Skeletal muscle tissue (tissue), 3 donors: ENCODE measurements at regions not wholly inside any gene's neighbourhood (a gene's known extent, or its start where the extent isn't known, plus 50 kb on each side); places are given as distances from the start of the nearest gene placed in this dataset.
"Not testable (repeated sequence)": the region's sequence is repeated elsewhere in the genome, so short reads cannot be mapped to it uniquely, and the experiment has no call there.

Source experiments
- H3K27ac ChIP-seq: one replicate; pipeline ENCODE4 v1.7.0; 2013; ENCODE audit warnings: mild to moderate bottlenecking, low read depth, low read length, inconsistent platforms
- H3K27me3 ChIP-seq, 3 donors: one replicate each; pipeline ENCODE4 v1.7.0; 2013; ENCODE audit warnings: low read length in 3 of 3; ENCODE audit not compliant: control insufficient read depth in 3 of 3, insufficient read depth in 3 of 3
- H3K36me3 ChIP-seq, 3 donors: one replicate each; pipeline ENCODE4 v1.7.0; 2013; ENCODE audit warnings: low read length in 3 of 3; ENCODE audit not compliant: control insufficient read depth in 3 of 3, insufficient read depth in 3 of 3
- H3K4me1 ChIP-seq, 3 donors: one replicate each; pipeline ENCODE4 v1.7.0; 2013; ENCODE audit warnings: low read length in 3 of 3, mild to moderate bottlenecking in 3 of 3; ENCODE audit not compliant: control insufficient read depth in 3 of 3, insufficient read depth in 3 of 3
- H3K4me3 ChIP-seq, 3 donors: one replicate each; pipeline ENCODE4 v1.7.0; 2013; ENCODE audit warnings: low read length in 3 of 3
- H3K9ac ChIP-seq, 3 donors: one replicate each; pipeline ENCODE4 v1.7.0; 2013; ENCODE audit warnings: low read length in 3 of 3, mild to moderate bottlenecking in 3 of 3, moderate library complexity in 2 of 3, low read depth in 1 of 3
- H3K9me3 ChIP-seq, 3 donors: one replicate each; pipeline ENCODE4 v1.7.0; 2013; ENCODE audit warnings: low read length in 3 of 3; ENCODE audit not compliant: control insufficient read depth in 3 of 3
- donor health status: Osteomylitis.

DNA sequence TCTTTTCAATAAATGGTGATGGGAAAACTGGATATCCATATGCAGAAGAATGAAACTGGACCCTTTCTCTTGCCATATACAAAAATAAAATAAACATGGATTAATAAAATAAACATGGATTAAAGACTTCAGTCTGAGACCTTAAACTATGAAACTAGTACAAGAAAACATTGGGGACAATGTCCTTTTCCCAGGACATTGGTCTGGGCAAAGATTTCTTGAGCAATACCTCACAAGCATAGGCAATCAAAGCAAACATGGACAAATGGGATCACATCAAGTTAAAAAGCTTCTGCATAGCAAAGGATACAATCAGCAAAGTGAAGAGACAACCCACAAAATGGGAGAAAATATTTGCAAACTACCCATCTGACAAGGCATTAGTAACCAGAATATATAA lies 108.5 kb downstream of the SOX3 start:
- not testable (repeated sequence) for H3K4me1 ChIP-seq, H3K9ac ChIP-seq, H3K27me3 ChIP-seq, H3K9me3 ChIP-seq, H3K36me3 ChIP-seq, H3K4me3 ChIP-seq, H3K27ac ChIP-seq

DNA sequence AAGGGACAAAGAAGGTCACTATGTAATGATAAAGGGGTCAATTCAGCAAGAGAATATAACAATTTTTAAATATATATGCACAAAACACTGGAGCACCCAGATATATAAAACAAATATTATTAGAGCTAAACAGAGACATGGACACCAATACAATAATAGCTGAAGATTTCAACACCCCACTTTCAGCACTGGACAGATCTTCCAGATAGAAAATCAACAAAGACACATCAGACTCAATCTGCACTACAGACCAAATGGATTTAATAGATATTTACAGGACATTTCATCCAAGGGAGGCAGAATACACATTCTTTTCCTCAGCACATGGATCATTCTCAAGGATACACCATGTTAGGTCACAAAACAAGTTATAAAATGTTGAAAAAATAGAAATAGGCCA lies 111.4 kb downstream of the SOX3 start:
- no peaks in the 10 kb centered on the region for H3K36me3 ChIP-seq
- no peak overlapping the region for H3K9ac ChIP-seq
- H3K4me3 ChIP-seq, result no peak overlapping the region
- no peaks in the 10 kb centered on the region for H3K4me1 ChIP-seq
- no peaks in the 10 kb centered on the region for H3K27me3 ChIP-seq
- no peak overlapping the region for H3K27ac ChIP-seq
- H3K9me3 ChIP-seq, result no peaks in the 10 kb centered on the region

DNA sequence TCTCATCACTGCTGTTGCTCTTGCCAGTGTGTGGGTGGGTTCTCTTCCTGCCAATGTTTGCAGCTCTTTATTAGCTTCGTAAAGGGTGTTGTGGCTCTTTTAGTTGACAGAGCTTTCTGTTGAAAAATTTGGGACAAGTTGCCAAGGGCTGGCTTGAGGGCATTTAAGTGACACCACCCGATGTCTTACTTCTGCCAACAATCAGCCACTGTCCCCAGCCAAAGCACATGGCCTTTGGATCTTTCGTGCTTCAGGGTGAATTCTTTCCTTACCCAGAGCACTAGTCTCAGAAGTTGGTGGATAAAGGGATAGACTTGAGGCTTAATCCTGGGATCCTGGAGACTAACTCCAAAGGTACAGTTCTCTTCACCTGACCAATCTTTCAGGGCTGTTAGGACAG lies 113.6 kb downstream of the SOX3 start:
- H3K4me1 ChIP-seq, result no peaks in the 10 kb centered on the region
- no peaks in the 10 kb centered on the region for H3K36me3 ChIP-seq
- H3K27ac ChIP-seq, result no peak overlapping the region
- H3K27me3 ChIP-seq, result no peaks in the 10 kb centered on the region
- H3K4me3 ChIP-seq, result no peak overlapping the region
- no peak overlapping the region for H3K9ac ChIP-seq
- no peaks in the 10 kb centered on the region for H3K9me3 ChIP-seq

DNA sequence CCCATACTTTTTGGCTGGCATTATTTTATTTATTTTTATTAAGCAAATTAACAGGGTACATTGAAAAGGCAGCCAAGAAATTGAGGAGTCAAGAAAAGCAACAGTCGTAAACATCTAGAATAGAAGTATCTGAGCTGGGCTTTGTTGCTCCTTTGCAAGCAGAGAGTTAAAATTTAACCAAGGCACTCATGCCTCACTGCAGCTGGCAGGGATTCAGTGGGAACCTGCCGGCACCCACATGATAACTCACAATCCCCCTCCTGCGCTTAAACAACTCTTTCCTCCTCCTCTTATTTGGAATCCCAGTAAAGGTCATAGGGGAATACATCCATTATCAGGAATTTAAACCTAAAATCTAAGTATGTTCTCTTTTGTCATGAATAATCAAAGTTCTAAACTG lies 115.5 kb downstream of the SOX3 start:
- Histone ChIP-seq H3K4me1 (no peaks in the 10 kb centered on the region), H3K27ac (no peak overlapping the region), H3K9me3 (no peaks in the 10 kb centered on the region), H3K4me3 (no peak overlapping the region), H3K36me3 (no peaks in the 10 kb centered on the region), H3K9ac (no peak overlapping the region), H3K27me3 (no peaks in the 10 kb centered on the region)

DNA sequence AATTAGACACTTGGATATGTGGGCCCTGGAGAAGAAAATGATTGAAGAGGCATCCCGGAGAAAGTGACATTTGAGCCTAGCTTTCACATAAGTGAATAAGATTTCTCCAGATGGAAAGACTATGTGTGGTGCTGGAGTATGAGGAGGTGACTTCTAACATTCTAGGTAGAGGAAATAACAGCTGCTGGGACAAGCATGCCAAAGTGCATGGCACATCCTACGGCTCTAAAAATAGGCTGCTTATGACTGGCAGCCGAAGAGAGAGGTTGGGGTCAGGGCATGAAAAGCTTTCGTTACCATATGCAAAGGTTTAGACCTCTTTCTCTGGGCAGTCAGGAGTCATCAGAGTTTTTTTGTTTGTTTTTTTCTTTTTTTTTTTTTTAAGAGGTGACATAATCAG lies 142.0 kb downstream of the SOX3 start:
- Histone ChIP-seq H3K9me3 (no peaks in the 10 kb centered on the region), H3K4me3 (no peak overlapping the region), H3K27ac (no peak overlapping the region), H3K4me1 (no peaks in the 10 kb centered on the region), H3K36me3 (no peaks in the 10 kb centered on the region), H3K9ac (no peak overlapping the region), H3K27me3 (no peaks in the 10 kb centered on the region)

DNA sequence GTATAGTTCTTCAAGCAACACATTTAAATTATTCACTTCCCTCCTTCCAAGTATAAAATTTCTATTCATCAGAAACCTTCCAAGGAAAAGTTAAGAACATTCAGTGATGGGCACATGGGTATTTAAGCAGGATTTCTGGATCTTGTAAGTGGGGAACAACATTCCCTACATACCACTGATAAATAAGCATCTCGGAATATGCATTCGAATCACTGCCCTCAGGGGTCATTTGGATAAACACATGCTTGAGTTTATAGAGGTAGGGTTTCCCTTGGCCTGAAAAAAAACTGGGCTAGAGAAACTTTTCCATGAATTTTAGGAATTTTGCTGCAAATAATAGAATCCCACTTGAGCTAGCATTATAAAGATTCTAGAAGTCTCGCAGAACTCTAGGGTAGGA lies 143.9 kb downstream of the SOX3 start:
- no peaks in the 10 kb centered on the region for H3K36me3 ChIP-seq
- no peak overlapping the region for H3K9ac ChIP-seq
- no peak overlapping the region for H3K4me3 ChIP-seq
- H3K27ac ChIP-seq, result no peak overlapping the region
- no peaks in the 10 kb centered on the region for H3K9me3 ChIP-seq
- H3K27me3 ChIP-seq, result no peaks in the 10 kb centered on the region
- H3K4me1 ChIP-seq, result peaks cover 0 to 1% (median 0%) of the 10 kb centered on the region in 3 donors

DNA sequence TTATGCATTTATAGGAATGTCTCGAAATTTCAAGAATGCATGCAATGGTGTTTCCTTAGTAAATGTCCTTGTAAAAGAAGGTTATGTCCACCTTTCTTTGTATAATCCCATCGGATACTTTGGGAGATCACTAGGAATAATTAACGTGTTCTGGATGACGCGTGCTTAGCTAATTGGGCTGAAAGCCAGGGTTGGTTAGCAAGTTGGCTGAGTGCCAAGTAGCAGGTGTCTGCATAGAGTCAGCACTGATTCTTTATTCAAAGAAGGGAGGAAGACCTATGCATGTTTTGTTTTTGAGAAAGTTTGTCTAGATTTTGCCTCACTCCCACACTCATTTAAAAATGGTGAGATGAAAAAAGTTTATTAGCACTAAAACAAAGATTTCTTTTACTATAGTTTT lies 144.6 kb downstream of the SOX3 start:
- no peak overlapping the region for H3K9ac ChIP-seq
- peaks cover 0 to 3% (median 0%) of the 10 kb centered on the region in 3 donors for H3K4me1 ChIP-seq
- H3K9me3 ChIP-seq, result no peaks in the 10 kb centered on the region
- no peak overlapping the region for H3K4me3 ChIP-seq
- H3K27me3 ChIP-seq, result no peaks in the 10 kb centered on the region
- H3K27ac ChIP-seq, result no peak overlapping the region
- H3K36me3 ChIP-seq, result no peaks in the 10 kb centered on the region

DNA sequence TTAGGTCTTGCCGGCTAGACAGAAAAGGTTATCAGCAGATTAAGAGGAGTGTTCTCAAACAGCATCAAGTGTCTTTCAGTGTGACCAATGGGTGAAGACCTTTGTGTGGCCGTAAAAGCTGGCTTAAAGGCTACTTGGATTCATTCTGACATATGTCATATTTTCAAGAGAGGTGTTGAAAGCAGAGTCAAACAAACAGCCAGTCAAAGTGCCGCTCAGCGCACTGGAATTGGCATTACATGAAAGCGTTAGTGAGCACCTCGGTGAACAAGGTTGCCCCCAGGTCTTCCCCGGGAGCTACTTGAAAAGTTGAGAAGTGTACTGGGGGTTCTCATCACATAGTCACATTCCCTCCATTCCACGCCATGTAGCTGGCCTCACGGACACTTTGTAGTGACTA lies 148.9 kb downstream of the SOX3 start:
- Histone ChIP-seq H3K9me3 (no peaks in the 10 kb centered on the region), H3K36me3 (no peaks in the 10 kb centered on the region)

DNA sequence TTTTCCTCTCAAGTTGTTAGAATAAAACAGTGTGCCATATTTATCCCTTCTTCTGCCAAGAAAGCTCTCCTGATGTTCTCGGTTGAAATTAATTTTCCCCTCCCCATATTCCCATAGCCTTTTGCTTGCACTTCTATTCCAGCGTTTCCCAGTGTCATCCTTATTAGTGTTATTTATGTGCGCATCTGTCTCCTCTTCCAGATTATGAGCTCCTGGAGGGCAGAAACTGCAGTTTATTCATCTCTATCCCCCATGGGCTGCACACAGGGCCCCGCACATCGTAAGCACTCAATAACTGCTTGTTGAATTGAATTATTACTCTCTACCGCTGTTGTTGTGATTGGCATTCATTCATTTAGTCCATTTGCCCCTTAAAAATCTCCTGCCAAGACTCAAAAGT lies 149.4 kb downstream of the SOX3 start:
- Histone ChIP-seq H3K36me3 (no peaks in the 10 kb centered on the region), H3K9me3 (no peaks in the 10 kb centered on the region), H3K4me3 (no peak overlapping the region), H3K27ac (no peak overlapping the region), H3K27me3 (no peaks in the 10 kb centered on the region), H3K4me1 (peaks cover 0 to 3% (median 0%) of the 10 kb centered on the region in 3 donors), H3K9ac (no peak overlapping the region)

More for the DNA sequence above, 148.9 kb downstream of the SOX3 start:
- H3K4me1 ChIP-seq, result peaks cover 0 to 3% (median 0%) of the 10 kb centered on the region in 3 donors
- no peak overlapping the region for H3K9ac ChIP-seq
- no peaks in the 10 kb centered on the region for H3K27me3 ChIP-seq
- H3K4me3 ChIP-seq, result no peak overlapping the region
- H3K27ac ChIP-seq, result no peak overlapping the region

DNA sequence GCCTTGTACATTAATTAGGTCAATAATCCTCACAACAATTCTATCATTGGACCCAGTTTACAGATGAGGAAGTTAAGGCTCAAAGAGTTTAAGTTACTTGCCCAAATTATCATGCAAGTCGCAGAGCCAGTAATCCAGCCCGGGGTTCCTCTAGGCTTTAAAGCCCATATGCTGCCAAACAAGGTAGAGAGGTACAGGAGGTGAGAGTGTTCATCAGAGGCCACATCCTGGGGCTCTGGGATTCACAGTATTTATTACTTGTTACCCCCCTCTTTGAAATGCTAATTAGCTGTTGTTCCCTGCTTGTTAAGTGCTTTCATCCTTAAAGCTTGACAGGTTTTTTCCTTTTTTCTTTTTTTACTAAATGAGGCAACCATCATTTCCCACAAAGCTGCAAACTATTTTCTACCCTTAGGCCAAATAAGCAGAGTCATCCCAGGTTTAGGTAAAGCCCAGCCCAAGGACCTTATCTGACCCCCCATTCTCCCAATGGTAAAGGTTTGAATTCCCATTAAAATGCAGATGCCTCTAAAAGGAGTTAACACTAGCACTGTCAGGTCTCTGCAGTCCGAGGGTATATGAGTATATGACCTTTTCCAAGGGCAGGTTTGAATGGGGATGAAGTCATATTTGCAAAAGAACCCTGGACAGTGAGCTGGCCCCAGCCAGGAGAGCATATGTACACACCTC lies 150.3 kb downstream of the SOX3 start:
- Histone ChIP-seq H3K9me3 (no peaks in the 10 kb centered on the region), H3K4me1 (peaks cover 0 to 3% (median 0%) of the 10 kb centered on the region in 3 donors), H3K27ac (no peak overlapping the region), H3K4me3 (no peak overlapping the region), H3K36me3 (no peaks in the 10 kb centered on the region), H3K27me3 (no peaks in the 10 kb centered on the region), H3K9ac (no peak overlapping the region)
